H1 (cell line): ENCODE measurements at regions not wholly inside any gene's neighbourhood (a gene's known extent, or its start where the extent isn't known, plus 50 kb on each side); places are given as distances from the start of the nearest gene placed in this dataset.

Source experiments
- CTCF ChIA-PET: fragments of 300-600 bp; sonication (Branson Sonifier 250); formaldehyde crosslinking; loops from one replicate; lab custom pipeline; 2021; ENCODE audit not compliant: partially characterized antibody; lab: Charles Lee
- POLR2A ChIA-PET: fragments of 300-600 bp; sonication (Branson Sonifier 250); formaldehyde crosslinking; loops from one replicate; lab custom pipeline; 2021; ENCODE audit warnings: inconsistent platforms; ENCODE audit not compliant: partially characterized antibody; lab: Charles Lee
- DNase-seq, 2 experiments: peaks; one replicate each; pipeline versions ENCODE4 v3.0.0 to v3.0.0-alpha.2; 2010 to 2022; ENCODE audit warnings: low spot score in 2 of 2, low read depth in 1 of 2, mixed read lengths in 1 of 2
- FAIRE-seq: peaks from 2 replicates; lab custom pipeline; 2011; peaks lifted over from hg19 to GRCh38; lab: Jason Lieb, UNC
- H2AFZ ChIP-seq: 2 replicates; pipeline ENCODE4 v1.8.1; 2012; ENCODE audit warnings: low read length, inconsistent platforms
- H2AK5ac ChIP-seq: 2 replicates; pipeline ENCODE4 v1.6.1; 2013; ENCODE audit warnings: low read depth, low read length
- H2BK120ac ChIP-seq: replicated peaks from 2 replicates; pipeline ENCODE3; 2013; ENCODE audit warnings: low read depth, low read length, inconsistent platforms
- H2BK12ac ChIP-seq: 2 replicates; pipeline ENCODE4 v1.6.1; 2013; ENCODE audit warnings: low read depth, low read length
- H2BK15ac ChIP-seq: 2 replicates; pipeline ENCODE4 v1.6.1; 2013; ENCODE audit warnings: low read length
- H2BK20ac ChIP-seq: 2 replicates; pipeline ENCODE4 v1.6.1; 2013; ENCODE audit warnings: low read length
- H2BK5ac ChIP-seq: 2 replicates; pipeline ENCODE4 v1.6.1; 2013; ENCODE audit warnings: low read depth, low read length
- H3K14ac ChIP-seq: 2 replicates; pipeline ENCODE4 v1.6.1; 2013; ENCODE audit warnings: inconsistent platforms; ENCODE audit not compliant: insufficient read length
- H3K18ac ChIP-seq: 2 replicates; pipeline ENCODE4 v1.6.1; 2013; ENCODE audit warnings: low read length; ENCODE audit errors: extremely low read depth
- H3K23ac ChIP-seq: 2 replicates; pipeline ENCODE4 v1.6.1; 2013; ENCODE audit warnings: inconsistent platforms; ENCODE audit not compliant: insufficient read length
- H3K23me2 ChIP-seq: 2 replicates; pipeline ENCODE4 v1.6.1; 2013; ENCODE audit warnings: low read depth, low read length
- H3K27ac ChIP-seq: 2 replicates; pipeline ENCODE4 v1.6.1; 2011; ENCODE audit warnings: low read depth, low read length, inconsistent platforms
- H3K27me3 ChIP-seq, 4 experiments: replicated peaks in 1 of 4; 1 replicate in 1 of 4; 2 replicates in 3 of 4; pipeline versions ENCODE4 v1.6.1 to v1.8.1; 2011 to 2013; ENCODE audit warnings: low read length in 3 of 4, mild to moderate bottlenecking in 3 of 4, inconsistent platforms in 2 of 4, mixed read lengths in 2 of 4, moderate library complexity in 1 of 4; ENCODE audit not compliant: control insufficient read depth in 3 of 4, insufficient read depth in 3 of 4; ENCODE audit errors: extremely low read depth in 1 of 4
- H3K36me3 ChIP-seq, 4 experiments: 2 replicates each; pipeline versions ENCODE4 v1.6.1 to v1.8.1; 2011 to 2013; ENCODE audit warnings: mild to moderate bottlenecking in 4 of 4, low read length in 3 of 4, moderate library complexity in 2 of 4, control low read depth in 1 of 4, inconsistent platforms in 1 of 4; ENCODE audit not compliant: insufficient read depth in 4 of 4, control insufficient read depth in 2 of 4
- H3K4ac ChIP-seq: replicated peaks from 2 replicates; pipeline ENCODE3; 2013; ENCODE audit warnings: low read length, low read depth, mixed read lengths, inconsistent platforms; ENCODE audit not compliant: insufficient read length
- H3K4me1 ChIP-seq, 4 experiments: replicated peaks in 1 of 4; 1 replicate in 1 of 4; 2 replicates in 3 of 4; pipeline versions ENCODE4 v1.6.1 to v1.8.1; 2011 to 2013; ENCODE audit warnings: low read length in 3 of 4, inconsistent platforms in 2 of 4, mixed read lengths in 1 of 4; ENCODE audit not compliant: insufficient read depth in 4 of 4, control insufficient read depth in 3 of 4
- H3K4me2 ChIP-seq, 2 experiments: 2 replicates each; pipeline versions ENCODE4 v1.6.1 to v1.8.1; 2011 to 2013; ENCODE audit warnings: low read depth in 2 of 2, low read length in 2 of 2, control low read depth in 1 of 2, inconsistent platforms in 1 of 2, mild to moderate bottlenecking in 1 of 2; ENCODE audit not compliant: insufficient read depth in 1 of 2
- H3K4me3 ChIP-seq, 4 experiments: fragments of 200-600, 300-600 bp in 1 of 4; sonication (generic), shearing (Covaris generic), sonication (Bioruptor Twin) in 1 of 4; 2 replicates each; pipeline versions ENCODE4 v1.5.1 to v1.8.1; 2011 to 2016; ENCODE audit warnings: low read length in 4 of 4, low read depth in 3 of 4, control low read depth in 2 of 4, inconsistent platforms in 2 of 4, mild to moderate bottlenecking in 2 of 4, mixed read lengths in 1 of 4, moderate library complexity in 1 of 4; ENCODE audit not compliant: insufficient read depth in 2 of 4; ENCODE audit errors: extremely low read depth in 1 of 4
- H3K56ac ChIP-seq: replicated peaks from 2 replicates; pipeline ENCODE3; 2013; ENCODE audit warnings: low read depth, mild to moderate bottlenecking, mixed read lengths, low read length, inconsistent platforms; ENCODE audit not compliant: insufficient read length
- H3K79me1 ChIP-seq: 2 replicates; pipeline ENCODE4 v1.6.1; 2013; ENCODE audit warnings: low read depth, low read length, control low read depth
- H3K79me2 ChIP-seq, 2 experiments: 2 replicates each; pipeline versions ENCODE4 v1.6.1 to v1.8.1; 2012 to 2013; ENCODE audit warnings: low read length in 2 of 2, mild to moderate bottlenecking in 2 of 2, inconsistent platforms in 1 of 2; ENCODE audit not compliant: insufficient read depth in 2 of 2, control insufficient read depth in 1 of 2
- H3K9ac ChIP-seq, 4 experiments: replicated peaks in 1 of 4; 1 replicate in 1 of 4; 2 replicates in 3 of 4; pipeline versions ENCODE4 v1.6.1 to v1.8.1; 2011 to 2013; ENCODE audit warnings: low read depth in 3 of 4, low read length in 3 of 4, control low read depth in 2 of 4, mild to moderate bottlenecking in 2 of 4, moderate library complexity in 2 of 4, inconsistent platforms in 1 of 4; ENCODE audit errors: extremely low read depth in 1 of 4
- H3K9me3 ChIP-seq, 2 experiments: 2 replicates each; pipeline versions ENCODE4 v1.6.1 to v1.8.1; 2012 to 2013; ENCODE audit warnings: mild to moderate bottlenecking in 2 of 2, moderate library complexity in 2 of 2, control low read depth in 1 of 2, inconsistent platforms in 1 of 2, low read depth in 1 of 2, low read length in 1 of 2, mixed read lengths in 1 of 2; ENCODE audit not compliant: insufficient read depth in 2 of 2
- H4K20me1 ChIP-seq, 2 experiments: replicated peaks in 1 of 2; 2 replicates each; pipeline versions ENCODE3 to v1.8.1; 2011 to 2013; ENCODE audit warnings: inconsistent platforms in 2 of 2, low read length in 2 of 2, mild to moderate bottlenecking in 1 of 2; ENCODE audit not compliant: insufficient read depth in 2 of 2, control insufficient read depth in 1 of 2
- H4K5ac ChIP-seq: 2 replicates; pipeline ENCODE4 v1.6.1; 2013; ENCODE audit warnings: low read length, low read depth, mixed read lengths, inconsistent platforms; ENCODE audit not compliant: insufficient read length
- H4K8ac ChIP-seq: 2 replicates; pipeline ENCODE4 v1.8.0; 2013; ENCODE audit warnings: mild to moderate bottlenecking, moderate library complexity, low read length, inconsistent platforms; ENCODE audit not compliant: insufficient read depth; ENCODE audit errors: extremely low read depth
- H4K91ac ChIP-seq: replicated peaks from 2 replicates; pipeline ENCODE3; 2013; ENCODE audit warnings: low read length, mixed read lengths, inconsistent platforms; ENCODE audit not compliant: insufficient read length
- BCL11A ChIP-seq, 2 experiments: IDR thresholded peaks; one replicate each; pipeline ENCODE4 v1.6.1; 2011; ENCODE audit warnings: low read depth in 2 of 2, low read length in 2 of 2, mild to moderate bottlenecking in 2 of 2
- CHD2 ChIP-seq: IDR thresholded peaks from 2 replicates; pipeline ENCODE4 v1.6.1; 2012; ENCODE audit warnings: low read length, improper control_type of control experiment
- E2F6 ChIP-seq: IDR thresholded peaks from 2 replicates; pipeline ENCODE4 v1.6.1; 2012; ENCODE audit warnings: inconsistent platforms
- NANOG ChIP-seq: IDR thresholded peaks from 2 replicates; pipeline ENCODE4 v1.6.1; 2011; ENCODE audit warnings: low read length, low read depth, mild to moderate bottlenecking, inconsistent platforms; ENCODE audit not compliant: insufficient read depth, poor library complexity, severe bottlenecking
- RXRA ChIP-seq: IDR thresholded peaks from 2 replicates; pipeline ENCODE4 v1.6.1; 2011; ENCODE audit warnings: low read depth, mild to moderate bottlenecking, low read length, moderate library complexity; ENCODE audit not compliant: insufficient read depth
- SP2 ChIP-seq: IDR thresholded peaks from 2 replicates; pipeline ENCODE4 v1.6.1; 2012; ENCODE audit warnings: mild to moderate bottlenecking, low read length, inconsistent platforms
- WGBS, 2 experiments: shearing (Covaris generic) in 1 of 2; methylation state at CpG; one replicate each; pipeline versions ENCODE4 v1.1.6 to v1.1.7; 2013 to 2015; ENCODE audit warnings: low lambda C conversion rate in 2 of 2, mixed read lengths in 2 of 2, inconsistent platforms in 1 of 2, low coverage in 1 of 2, missing lambda C conversion rate in 1 of 2; ENCODE audit not compliant: insufficient replicate concordance in 2 of 2, insufficient coverage in 1 of 2, insufficient read length in 1 of 2; ENCODE audit errors: extremely low coverage in 1 of 2, missing lambda C conversion rate in 1 of 2; 5-methylcytosine and 5-hydroxymethylcytosine counted together

DNA sequence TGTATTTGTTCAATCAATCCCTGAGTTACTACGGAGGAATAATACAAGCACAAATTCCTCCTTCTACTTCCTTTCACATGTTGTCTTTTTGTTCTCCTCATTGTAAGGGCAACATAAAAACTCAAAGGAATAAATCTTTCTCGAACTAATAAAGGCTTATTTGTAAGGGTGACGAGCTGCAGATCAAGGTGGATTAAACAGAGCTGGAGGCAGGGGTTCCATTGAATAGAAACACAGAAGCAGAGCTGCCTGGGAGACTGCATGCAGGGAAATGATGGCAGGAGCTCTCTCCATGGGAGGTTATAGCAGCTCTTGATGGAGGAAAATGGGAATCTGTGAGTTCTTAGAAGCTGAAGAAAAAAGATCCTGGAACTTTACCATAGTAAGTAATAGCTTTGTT lies 160.2 kb downstream of the CYYR1 start:
- Histone ChIP-seq H3K9me3 (no peaks in the 10 kb centered on the region), H2BK120ac (no peak overlapping the region), H3K18ac (no peak overlapping the region), H3K14ac (no peak overlapping the region), H2BK5ac (no peak overlapping the region), H3K36me3 (no peaks in the 10 kb centered on the region), H4K5ac (no peak overlapping the region), H3K23ac (no peak overlapping the region), H3K56ac (no peak overlapping the region), H2BK12ac (no peak overlapping the region), H3K4me1 (no peaks in the 10 kb centered on the region), H4K8ac (no peak overlapping the region), H3K4ac (no peak overlapping the region), H3K23me2 (no peaks in the 10 kb centered on the region), H3K79me1 (no peaks in the 10 kb centered on the region), H2BK15ac (no peak overlapping the region), H3K4me3 (no peak overlapping the region), H3K79me2 (no peaks in the 10 kb centered on the region), H4K91ac (no peak overlapping the region), H2AK5ac (no peak overlapping the region), H2BK20ac (no peak overlapping the region), H3K9ac (no peak overlapping the region), H4K20me1 (no peaks in the 10 kb centered on the region), H3K27ac (no peak overlapping the region), H3K27me3 (peaks cover 0 to 1% (median 0%) of the 10 kb centered on the region in 4 experiments; a peak in 2 of 7 replicates), H2AFZ (no peak overlapping the region), H3K4me2 (no peak overlapping the region)
- ChIA-PET POLR2A (interaction anchor here (0.6 kb wide), 1 partner anchor 19 kb away, joined by 3 read pairs; no protein-coding TSS in a partner anchor), CTCF (interaction anchor here (1.1 to 1.3 kb wide), 2 partner anchors 12 to 303 kb away, joined by 3 to 5 read pairs; no protein-coding TSS in a partner anchor)
- TF ChIP-seq NANOG: no peak
- TF ChIP-seq RXRA: no peak
- TF ChIP-seq SP2: no peak
- TF ChIP-seq CHD2: no peak
- TF ChIP-seq E2F6: no peak
- no peak for TF ChIP-seq BCL11A (IDR thresholded peaks at IDR 0.05; ENCODE audit: low read depth in 2 of 2, low read length in 2 of 2)
- 74% methylated on average over 3 of the region's 3 CpGs; no CpG with 5 or more reads in 1 of the 2 experiments for WGBS, 2 experiments
- no peak for FAIRE-seq
- DNase-seq: no peak
